Esophagus squamous epithelium (tissue), 5 donors: ENCODE measurements at regions not wholly inside any gene's neighbourhood (a gene's known extent, or its start where the extent isn't known, plus 50 kb on each side); places are given as distances from the start of the nearest gene placed in this dataset.
"Not testable (repeated sequence)": the region's sequence is repeated elsewhere in the genome, so short reads cannot be mapped to it uniquely, and the experiment has no call there.

Experiments
- DNase-seq: peaks from one replicate; lab custom pipeline; 2025; lab: John Stamatoyannopoulos, UW
- H3K27ac ChIP-seq, 4 donors: fragments of 200-600 bp; sonication (generic); one replicate each; pipeline ENCODE4 v1.5.1; 2016 to 2019; ENCODE audit warnings: mild to moderate bottlenecking in 1 of 4
- H3K27me3 ChIP-seq, 4 donors: fragments of 200-600 bp; sonication (generic); 1 replicate in 3 of 4; 2 replicates in 1 of 4; pipeline versions ENCODE4 v1.5.1 to v1.6.0; 2017 to 2021; ENCODE audit warnings: antibody characterized with exemption in 1 of 4
- H3K36me3 ChIP-seq, 3 donors: fragments of 200-600 bp; sonication (generic); one replicate each; pipeline ENCODE4 v1.5.1; 2016 to 2019
- H3K4me1 ChIP-seq, 3 donors: fragments of 200-600 bp; sonication (generic); one replicate each; pipeline ENCODE4 v1.5.1; 2017 to 2019
- H3K4me3 ChIP-seq, 4 donors: fragments of 200-600 bp; sonication (generic); 1 replicate in 3 of 4; 2 replicates in 1 of 4; pipeline ENCODE4 v1.5.1; 2016 to 2019; ENCODE audit warnings: mild to moderate bottlenecking in 2 of 4, moderate library complexity in 1 of 4
- H3K9me3 ChIP-seq, 3 donors: fragments of 200-600 bp; sonication (generic); one replicate each; pipeline ENCODE4 v1.5.1; 2016 to 2019
- POLR2A ChIP-seq, 4 donors: fragments of 450-650 bp; IDR thresholded peaks; one replicate each; pipeline ENCODE4 v1.6.1; 2017; ENCODE audit warnings: antibody characterized with exemption in 4 of 4, mild to moderate bottlenecking in 4 of 4, moderate library complexity in 3 of 4
- WGBS, 2 donors: methylation state at CpG; one replicate each; pipeline ENCODE4 v1.1.5; 2018; 5-methylcytosine and 5-hydroxymethylcytosine counted together
- intact Hi-C: fragments of 100-400 bp; cut with DNase I; formaldehyde crosslinking; loops from one replicate; pipeline ENCODE4 v1.15.0; 2022
- TF ChIP-seq, protein P1 (sequence below), 6 experiments: fragments of 450-650 bp in 4 of 6; fragments of 200-600 bp in 2 of 6; sonication (generic) in 2 of 6; IDR thresholded peaks; one replicate each; pipeline ENCODE4 v1.5.1; 2016 to 2019; ENCODE audit warnings: antibody characterized with exemption in 6 of 6, mild to moderate bottlenecking in 4 of 6, moderate library complexity in 4 of 6
- donor health status: DM: yes; HTN: yes; CAD: no.

DNA sequence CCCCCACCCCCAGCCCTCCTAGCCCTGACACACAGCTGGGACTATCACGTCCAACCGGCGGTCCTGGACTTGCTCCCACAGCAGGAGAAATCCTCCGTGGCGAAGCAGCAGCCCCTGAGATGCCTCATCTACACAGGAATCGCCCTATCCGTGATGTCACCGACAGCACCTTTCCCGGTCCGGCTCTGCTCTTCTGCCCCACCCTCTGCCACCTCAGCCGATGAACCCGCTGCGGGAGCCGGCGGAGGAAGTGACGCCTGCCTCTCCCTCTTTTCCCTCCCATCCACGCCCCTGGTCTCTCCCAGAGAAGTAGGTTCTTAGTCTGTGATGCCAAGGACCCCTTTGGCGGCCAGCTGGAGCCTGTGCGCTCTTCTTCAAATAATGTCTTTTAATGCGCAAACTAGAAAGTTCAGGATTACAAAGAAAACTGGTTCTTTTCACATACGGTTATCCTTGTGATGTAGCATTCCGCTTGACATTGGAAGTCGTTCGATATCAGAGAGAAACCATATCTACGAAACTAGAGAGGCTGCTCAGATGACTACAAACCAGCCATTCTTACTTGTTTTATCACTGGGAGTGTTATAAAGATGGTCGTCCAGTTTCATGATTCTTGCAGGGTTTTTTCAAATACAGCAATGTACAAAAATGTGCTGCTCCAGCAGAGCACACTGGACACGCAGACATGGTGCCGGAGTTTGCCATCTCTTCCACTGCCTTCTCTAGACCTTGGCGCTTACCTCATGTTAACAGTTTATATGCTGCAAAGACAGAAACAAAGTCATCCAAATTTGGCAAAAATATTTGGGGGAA, 120.3 kb downstream of the PPIAL4G start:
- Histone ChIP-seq H3K27ac (peak overlapping the region; percentile 43 to 84 (median 76)), H3K4me3 (peak overlapping the region in 3 of 4 donors; percentile 15 to 49 (median 38)), H3K27me3 (peaks cover 0 to 44% (median 0%) of the 10 kb centered on the region in 4 donors), H3K9me3 (no peaks in the 10 kb centered on the region), H3K4me1 (peaks cover 15 to 55% (median 18%) of the 10 kb centered on the region in 3 donors), H3K36me3 (no peaks in the 10 kb centered on the region)
- DNase-seq, result no peak
- intact Hi-C loops, result no loop called here
- 50 to 61% methylated on average over 19 to 22 of the region's 29 CpGs for WGBS, 2 donors
- TF ChIP-seq, protein P1, sequence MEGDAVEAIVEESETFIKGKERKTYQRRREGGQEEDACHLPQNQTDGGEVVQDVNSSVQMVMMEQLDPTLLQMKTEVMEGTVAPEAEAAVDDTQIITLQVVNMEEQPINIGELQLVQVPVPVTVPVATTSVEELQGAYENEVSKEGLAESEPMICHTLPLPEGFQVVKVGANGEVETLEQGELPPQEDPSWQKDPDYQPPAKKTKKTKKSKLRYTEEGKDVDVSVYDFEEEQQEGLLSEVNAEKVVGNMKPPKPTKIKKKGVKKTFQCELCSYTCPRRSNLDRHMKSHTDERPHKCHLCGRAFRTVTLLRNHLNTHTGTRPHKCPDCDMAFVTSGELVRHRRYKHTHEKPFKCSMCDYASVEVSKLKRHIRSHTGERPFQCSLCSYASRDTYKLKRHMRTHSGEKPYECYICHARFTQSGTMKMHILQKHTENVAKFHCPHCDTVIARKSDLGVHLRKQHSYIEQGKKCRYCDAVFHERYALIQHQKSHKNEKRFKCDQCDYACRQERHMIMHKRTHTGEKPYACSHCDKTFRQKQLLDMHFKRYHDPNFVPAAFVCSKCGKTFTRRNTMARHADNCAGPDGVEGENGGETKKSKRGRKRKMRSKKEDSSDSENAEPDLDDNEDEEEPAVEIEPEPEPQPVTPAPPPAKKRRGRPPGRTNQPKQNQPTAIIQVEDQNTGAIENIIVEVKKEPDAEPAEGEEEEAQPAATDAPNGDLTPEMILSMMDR (IDR thresholded peaks at IDR 0.05), result no peak
- no peak for TF ChIP-seq POLR2A (IDR thresholded peaks at IDR 0.05)

DNA sequence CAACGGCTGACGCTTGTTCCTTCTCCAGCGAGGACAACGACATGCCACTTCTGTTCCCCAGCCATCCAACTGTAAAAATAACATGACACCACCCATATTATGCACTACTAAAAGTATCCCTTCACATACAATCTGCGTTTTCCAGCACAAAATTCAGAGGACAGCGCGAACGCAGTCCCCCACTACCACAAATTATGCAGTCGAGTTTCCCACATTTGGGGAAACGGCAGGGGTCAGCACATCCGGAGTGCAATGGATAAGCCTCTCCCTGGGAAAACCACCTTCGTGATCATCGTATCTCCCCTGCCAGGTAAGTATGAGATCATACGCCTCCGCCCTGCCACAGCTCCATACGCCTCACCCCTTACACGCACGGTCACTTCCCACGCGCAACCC, 120.9 kb downstream of the PPIAL4G start:
- intact Hi-C loops, result no loop called here
- H3K4me1 ChIP-seq, result peaks cover 15 to 55% (median 18%) of the 10 kb centered on the region in 3 donors
- no peaks in the 10 kb centered on the region for H3K9me3 ChIP-seq
- DNase-seq, result no peak
- H3K27ac ChIP-seq, result peak overlapping the region; percentile 18 to 84 (median 76)
- H3K4me3 ChIP-seq, result peak overlapping the region in 3 of 4 donors; percentile 15 to 49 (median 38)
- H3K27me3 ChIP-seq, result peaks cover 0 to 50% (median 0%) of the 10 kb centered on the region in 4 donors
- 14 to 17% methylated on average over 10 to 13 of the region's 20 CpGs for WGBS, 2 donors
- no peaks in the 10 kb centered on the region for H3K36me3 ChIP-seq
- TF ChIP-seq POLR2A (IDR thresholded peaks at IDR 0.05), result no peak
- TF ChIP-seq, protein P1 (IDR thresholded peaks at IDR 0.05), result no peak

DNA sequence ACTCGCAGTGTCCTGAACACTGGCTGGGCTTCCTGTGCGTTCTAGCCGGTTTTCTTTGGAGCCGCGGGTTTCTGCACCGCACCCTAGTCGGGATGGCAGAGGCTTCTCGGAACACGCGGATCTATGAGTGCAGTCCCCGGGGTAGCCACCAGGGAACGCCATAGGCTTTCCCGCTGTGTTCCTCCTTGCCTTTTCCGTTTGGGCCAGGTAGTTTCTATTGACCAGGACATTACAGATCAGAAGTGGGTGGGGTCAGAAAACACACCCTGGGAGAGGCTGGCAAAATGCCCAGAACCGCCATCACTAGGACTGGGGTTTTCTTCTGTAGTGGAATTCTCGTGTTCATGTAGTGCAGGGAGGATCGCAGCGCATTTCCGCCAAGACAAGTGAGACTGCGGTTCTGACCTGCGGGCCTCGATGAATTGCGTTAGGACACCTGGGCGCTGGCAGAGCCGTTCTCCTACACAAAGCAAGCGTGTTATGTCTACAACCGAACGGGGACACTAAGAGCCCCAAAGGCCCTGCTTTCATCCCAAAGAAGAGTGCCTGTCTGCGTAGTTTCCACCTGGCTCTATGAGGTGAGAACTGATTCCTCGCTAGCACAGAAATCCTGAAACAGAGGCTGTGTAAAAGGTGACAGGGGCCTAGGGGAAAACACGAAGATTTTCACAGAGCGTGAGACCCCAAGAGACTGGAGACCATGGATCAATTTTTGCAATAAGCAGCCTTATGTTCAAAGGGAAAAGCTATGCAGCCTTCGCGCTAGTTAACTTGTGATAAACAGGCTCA, 121.5 kb downstream of the PPIAL4G start:
- 24 to 28% methylated on average over 27 to 31 of the region's 34 CpGs for WGBS, 2 donors
- Histone ChIP-seq H3K27me3 (peaks cover 0 to 55% (median 0%) of the 10 kb centered on the region in 4 donors), H3K4me1 (peaks cover 15 to 53% (median 18%) of the 10 kb centered on the region in 3 donors), H3K27ac (peak overlapping the region; percentile 18 to 84 (median 76)), H3K4me3 (peak overlapping the region in 3 of 4 donors; percentile 15 to 49 (median 38))
- H3K36me3 ChIP-seq, H3K9me3 ChIP-seq, DNase-seq, intact Hi-C loops: not testable (repeated sequence)
- TF ChIP-seq, protein P1 (IDR thresholded peaks at IDR 0.05), result peak in 5 of 6 experiments; percentile 31 to 83 (median 70)

DNA sequence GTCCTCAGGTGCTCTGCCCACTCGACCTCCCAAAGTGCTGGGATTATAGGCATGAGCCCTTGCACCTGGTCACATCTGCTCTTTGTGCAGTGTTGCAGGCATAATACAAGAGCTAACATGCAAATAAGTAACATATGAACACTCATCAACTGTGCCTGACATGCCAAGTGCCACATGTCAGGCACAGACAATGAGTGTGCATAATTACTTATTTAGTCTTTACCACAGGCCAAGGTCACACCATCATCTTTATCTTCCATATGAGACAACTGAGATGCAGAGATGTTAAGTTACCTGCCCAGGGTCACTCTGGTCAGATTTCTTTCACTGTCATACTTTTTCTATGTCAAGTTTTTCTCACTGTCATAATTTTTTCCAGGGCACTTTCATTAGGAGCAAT, 126.1 kb downstream of the PPIAL4G start:
- peaks cover 8 to 33% (median 9%) of the 10 kb centered on the region in 3 donors for H3K4me1 ChIP-seq
- no peaks in the 10 kb centered on the region for H3K9me3 ChIP-seq
- no peaks in the 10 kb centered on the region for H3K36me3 ChIP-seq
- no peak for DNase-seq
- H3K27ac ChIP-seq, result peak overlapping the region in 2 of 4 donors; percentile 9 to 64
- H3K4me3 ChIP-seq, result no peak overlapping the region
- H3K27me3 ChIP-seq, result peaks cover 0 to 89% (median 9%) of the 10 kb centered on the region in 4 donors
- 17 to 83% methylated on average over 1 of the region's 1 CpG for WGBS, 2 donors
- TF ChIP-seq, protein P1 (IDR thresholded peaks at IDR 0.05), result no peak
- no peak for TF ChIP-seq POLR2A (IDR thresholded peaks at IDR 0.05)
- intact Hi-C loops, result no loop called here
